ENCODE measurements at regions not wholly inside any gene's neighbourhood (a gene's known extent, or its start where the extent isn't known, plus 50 kb on each side); places are given as distances from the start of the nearest gene placed in this dataset.
"Not testable (repeated sequence)": the region's sequence is repeated elsewhere in the genome, so short reads cannot be mapped to it uniquely, and the experiment has no call there.

- DNase-seq (ENCODE audit: low spot score): not testable (repeated sequence)
These were observed 169.7 kb upstream of the KCTD7 start for GRCh38 chr7:66458991-66459390.

GRCh38 chr7:66459783-66460413, 168.8 kb upstream of the KCTD7 start:
- not testable (repeated sequence) for DNase-seq (ENCODE audit: low spot score)

- no peak for DNase-seq (ENCODE audit: low spot score)
These were observed 167.7 kb upstream of the KCTD7 start for GRCh38 chr7:66460921-66461361.

- not testable (repeated sequence) for DNase-seq (ENCODE audit: low spot score)
These were observed 167.3 kb upstream of the KCTD7 start for GRCh38 chr7:66461397-66461796.

DNA sequence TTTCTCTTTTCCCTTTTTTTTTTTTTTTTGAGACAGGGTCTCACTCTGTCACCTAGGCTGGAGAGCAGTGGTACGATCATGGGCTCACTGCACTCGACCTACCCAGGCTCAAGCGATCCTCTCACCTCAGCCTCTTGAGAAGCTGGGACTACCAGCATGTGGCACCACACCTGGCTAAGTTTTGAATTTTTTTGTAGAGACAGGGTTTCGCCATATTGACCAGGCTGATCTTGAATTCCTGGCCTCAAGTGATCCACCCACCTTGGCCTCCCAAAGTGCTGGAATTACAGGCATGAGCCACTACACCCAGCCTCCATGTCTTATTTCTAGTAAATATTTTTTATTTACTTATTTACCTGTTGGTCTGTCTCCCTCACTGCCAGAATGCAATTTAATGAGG, 165.8 kb upstream of the KCTD7 start:
- DNase-seq (ENCODE audit: low spot score): not testable (repeated sequence)

DNA sequence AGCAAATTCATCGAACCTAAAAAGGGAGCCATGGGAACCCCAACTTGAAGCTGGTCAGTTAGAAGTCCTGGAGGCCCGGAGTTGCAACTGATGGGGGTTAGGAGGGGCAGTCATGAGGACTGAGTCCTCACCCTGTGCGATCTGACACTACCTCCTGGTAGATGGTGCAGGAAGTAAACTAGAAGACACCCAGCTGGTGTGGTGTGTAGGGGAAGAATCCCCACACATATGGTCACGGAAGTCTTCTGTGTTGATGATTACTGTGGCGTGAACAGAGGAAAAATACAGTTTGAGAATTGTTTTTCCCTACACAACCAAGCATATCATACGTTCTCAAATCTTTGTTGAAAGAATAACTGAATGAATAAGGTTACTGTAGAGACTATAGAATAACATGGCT, 164.6 kb upstream of the KCTD7 start:
- no peak for DNase-seq (ENCODE audit: low spot score)

- no peak for DNase-seq (ENCODE audit: low spot score)
These were observed 162.5 kb upstream of the KCTD7 start for GRCh38 chr7:66466081-66466600.

GRCh38 chr7:66467887-66468286, 160.8 kb upstream of the KCTD7 start:
- DNase-seq (ENCODE audit: low spot score): no peak

- not testable (repeated sequence) for DNase-seq (ENCODE audit: low spot score)
These were observed 155.6 kb upstream of the KCTD7 start for GRCh38 chr7:66473064-66473463.

- DNase-seq (ENCODE audit: low spot score): no peak
These were observed 154.2 kb upstream of the KCTD7 start for GRCh38 chr7:66474441-66474840.

DNA sequence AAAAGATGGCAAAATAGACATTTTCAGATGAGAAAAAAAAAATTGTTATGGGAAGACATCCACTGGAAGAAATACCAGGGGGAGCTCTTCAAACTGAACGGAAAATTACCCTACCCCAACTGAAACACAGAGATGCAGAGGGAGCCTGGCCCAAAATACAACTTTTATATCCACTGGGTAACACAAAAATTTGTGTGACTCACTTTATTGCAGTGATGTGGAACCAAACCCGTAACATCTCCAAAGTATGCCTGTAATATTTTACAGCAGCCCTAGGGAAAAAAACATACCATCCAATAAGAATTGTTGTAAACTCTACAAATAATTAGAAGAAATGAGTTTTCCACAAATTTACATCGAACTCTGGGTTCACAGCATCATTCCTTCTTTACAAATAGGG, 152.6 kb upstream of the KCTD7 start:
- not testable (repeated sequence) for DNase-seq (ENCODE audit: low spot score)

DNA sequence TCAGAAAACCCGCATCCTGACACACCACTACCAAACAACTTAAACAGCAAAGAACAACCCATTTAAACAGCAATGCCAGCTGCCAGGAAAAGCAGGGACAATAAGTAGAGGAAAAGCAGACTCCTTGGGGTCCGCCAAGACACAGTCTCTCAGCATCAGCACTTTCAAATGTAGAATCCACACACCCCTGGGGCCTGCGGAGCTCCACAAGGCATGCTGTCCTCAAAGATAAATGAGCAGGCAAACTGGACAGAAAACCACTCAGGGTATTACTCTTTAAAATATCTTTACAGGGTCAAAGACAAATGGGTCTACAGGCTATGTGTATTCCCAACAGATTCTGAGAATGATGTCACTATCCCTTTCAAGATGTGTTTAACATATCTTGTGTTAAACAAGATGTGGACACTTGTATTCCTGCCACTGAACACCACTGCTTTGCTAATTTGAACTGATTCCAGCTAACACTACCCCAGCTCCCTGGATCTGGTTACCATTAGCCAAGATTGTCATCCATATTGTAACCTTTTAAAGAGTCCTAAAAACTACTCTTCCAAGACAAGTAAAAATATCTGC, 150.8 kb upstream of the KCTD7 start:
- DNase-seq (ENCODE audit: low spot score): not testable (repeated sequence)

DNA sequence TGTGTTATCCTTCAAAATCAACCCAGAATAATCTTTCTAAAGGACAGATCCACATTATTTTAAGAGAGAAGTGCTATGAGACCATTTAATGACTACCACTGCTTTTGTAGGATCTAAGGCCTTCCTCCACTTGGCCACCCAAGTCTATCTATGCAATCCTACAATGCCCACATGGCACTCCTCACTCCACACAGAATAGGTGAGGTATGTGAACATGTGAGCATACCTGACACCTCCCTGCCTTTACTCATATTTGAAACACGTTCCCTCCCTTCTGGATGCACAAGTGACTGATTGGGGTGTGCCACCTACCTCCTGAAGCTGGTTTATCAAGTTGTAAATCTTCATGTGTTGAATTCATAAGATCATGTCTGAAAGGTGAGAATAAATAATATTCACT, 147.5 kb upstream of the KCTD7 start:
- not testable (repeated sequence) for DNase-seq (ENCODE audit: low spot score)

- DNase-seq (ENCODE audit: low spot score): not testable (repeated sequence)
These were observed 139.6 kb upstream of the KCTD7 start for GRCh38 chr7:66489065-66489464.

DNA sequence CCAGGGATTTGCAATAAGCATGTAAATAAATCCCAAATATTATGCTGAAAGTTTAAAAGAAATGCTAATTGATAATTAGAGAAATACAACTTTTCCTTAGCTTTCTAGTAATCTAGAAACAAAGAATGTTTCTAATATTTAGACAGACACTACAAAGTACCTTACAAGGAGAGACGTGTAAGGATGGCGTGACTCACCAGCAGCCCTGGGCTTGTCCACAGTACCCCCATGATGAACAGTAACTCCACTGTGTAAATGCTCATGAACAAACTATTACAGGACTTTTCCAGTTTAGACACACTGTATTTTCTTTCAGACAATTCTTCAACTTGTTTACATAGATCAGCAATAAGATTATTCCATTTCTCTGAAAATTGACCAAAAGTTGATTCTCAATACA, 138.9 kb upstream of the KCTD7 start:
- DNase-seq (ENCODE audit: low spot score): not testable (repeated sequence)

- DNase-seq (ENCODE audit: low spot score): not testable (repeated sequence)
These were observed 137.7 kb upstream of the KCTD7 start for GRCh38 chr7:66490979-66491378.

DNA sequence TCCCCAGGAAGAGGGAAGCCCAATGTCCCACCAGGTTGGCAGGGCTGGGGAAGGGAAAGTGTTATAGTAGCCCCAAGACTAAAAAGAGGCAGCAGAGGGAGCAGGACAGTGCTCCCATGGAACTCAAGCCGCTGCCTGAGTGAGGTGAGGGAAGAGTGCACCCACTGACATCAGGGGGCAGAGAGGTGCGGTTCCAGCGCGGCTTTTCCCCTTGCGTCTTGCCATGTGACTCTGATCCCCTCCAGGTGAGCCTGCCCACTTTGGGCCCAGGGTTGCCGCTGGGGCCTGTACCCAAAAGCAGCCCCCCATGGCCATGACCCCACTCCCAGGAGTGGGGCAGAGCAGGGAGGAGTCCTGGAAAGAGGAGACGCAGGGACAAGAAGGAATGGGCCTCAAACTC, 136.3 kb upstream of the KCTD7 start:
- DNase-seq (ENCODE audit: low spot score): not testable (repeated sequence)

- DNase-seq (ENCODE audit: low spot score): peak; percentile 99
These were observed 135.2 kb upstream of the KCTD7 start for GRCh38 chr7:66493235-66494205.

DNA sequence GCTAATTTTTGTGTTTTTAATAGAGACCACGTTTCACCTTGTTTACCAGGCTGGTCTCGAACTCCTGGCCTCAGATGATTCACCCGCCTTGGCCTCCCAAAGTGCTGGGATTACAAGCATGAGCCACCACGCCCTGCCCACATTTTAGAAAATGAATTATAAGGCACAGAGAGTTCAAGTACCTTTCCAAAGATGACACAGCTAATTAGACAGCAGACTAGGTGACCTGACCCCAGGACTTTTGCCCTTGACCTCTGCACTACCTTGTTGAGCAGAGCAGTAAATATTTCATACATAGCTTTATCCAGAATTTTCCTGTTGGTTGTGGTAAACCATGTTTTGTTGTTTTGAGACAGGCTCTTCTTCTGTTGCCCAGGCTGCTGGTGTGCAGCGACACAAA, 131.3 kb upstream of the KCTD7 start:
- no peak for DNase-seq (ENCODE audit: low spot score)

DNA sequence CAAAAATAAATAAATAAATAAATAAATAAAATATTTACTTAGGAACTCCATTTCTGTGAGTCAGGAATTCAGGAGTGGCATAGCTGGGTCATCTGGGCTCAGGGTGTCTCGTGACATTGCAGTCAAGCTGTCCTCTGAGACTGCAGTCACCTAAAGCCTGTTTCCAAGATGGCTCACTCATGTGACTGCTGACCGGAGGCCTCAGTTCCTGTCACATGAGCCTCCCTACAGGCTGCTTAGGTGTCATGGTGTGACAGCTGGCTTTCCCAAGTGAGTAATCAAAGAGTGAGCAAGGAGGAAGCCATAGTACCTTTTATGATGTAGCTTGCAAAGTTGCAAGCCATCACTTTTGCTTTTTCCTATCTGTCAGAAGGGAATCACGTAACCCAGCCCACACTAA, 128.6 kb upstream of the KCTD7 start:
- DNase-seq (ENCODE audit: low spot score): no peak

- peak; percentile 70 for DNase-seq (ENCODE audit: low spot score)
These were observed 126.2 kb upstream of the KCTD7 start for GRCh38 chr7:66502230-66503035.

- DNase-seq (ENCODE audit: low spot score): no peak
These were observed 125.7 kb upstream of the KCTD7 start for GRCh38 chr7:66503036-66503370.

All from HuH-7 (cell line).